Liver (tissue), 3 donors: ENCODE measurements at regions not wholly inside any gene's neighbourhood (a gene's known extent, or its start where the extent isn't known, plus 50 kb on each side); places are given as distances from the start of the nearest gene placed in this dataset.

Experiments used
- GABPA ChIP-seq, 2 donors: IDR thresholded peaks in 1 of 2; conservative IDR thresholded peaks in 1 of 2; 2 replicates each; pipeline ENCODE4 v1.6.1; 2016; ENCODE audit warnings: antibody characterized with exemption in 2 of 2, mild to moderate bottlenecking in 1 of 2, moderate library complexity in 1 of 2
- JUND ChIP-seq, 2 donors: IDR thresholded peaks; 2 replicates each; pipeline ENCODE4 v1.6.1; 2016; ENCODE audit warnings: antibody characterized with exemption in 2 of 2
- NR2F2 ChIP-seq: IDR thresholded peaks from 2 replicates; pipeline ENCODE4 v1.6.1; 2016; ENCODE audit warnings: antibody characterized with exemption
- TF ChIP-seq, protein P1 (sequence below): fragments of 150-350 bp; IDR thresholded peaks from 2 replicates; pipeline ENCODE4 v1.5.1; 2017; ENCODE audit warnings: improper control_type of control experiment, low read depth, low read length; ENCODE audit not compliant: missing input control
- TF ChIP-seq, protein P2 (sequence below): IDR thresholded peaks from 2 replicates; pipeline ENCODE4 v1.6.1; 2016; ENCODE audit warnings: antibody characterized with exemption
- TF ChIP-seq, protein P3 (sequence below): IDR thresholded peaks from 2 replicates; pipeline ENCODE4 v1.6.1; 2016; ENCODE audit warnings: antibody characterized with exemption
- TF ChIP-seq, protein P4 (sequence below): IDR thresholded peaks from 2 replicates; pipeline ENCODE4 v1.6.1; 2016; ENCODE audit warnings: antibody characterized with exemption, mild to moderate bottlenecking
- donor health status: healthy.
- donor health status: healthy.

DNA sequence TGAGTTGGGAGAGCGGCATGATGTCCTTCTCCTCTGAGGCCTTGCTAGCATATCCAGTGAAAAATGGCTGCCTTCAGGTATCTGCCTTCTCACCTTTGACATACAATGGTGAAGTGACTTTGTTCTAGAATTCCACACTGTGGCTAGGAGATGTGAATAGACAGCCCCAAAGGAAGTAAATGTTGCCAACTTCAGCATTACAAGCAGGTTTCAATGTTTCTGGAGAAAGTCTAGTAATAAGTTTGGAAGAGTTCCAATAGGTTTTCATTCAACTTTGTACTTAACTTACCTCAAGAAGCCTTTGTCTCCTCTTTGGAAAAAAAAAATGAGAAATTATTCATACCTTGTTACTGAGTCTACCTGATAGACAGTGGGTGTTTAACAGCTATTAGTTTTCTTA is 421.3 kb upstream of the MMADHC start:
- TF ChIP-seq, protein P1, sequence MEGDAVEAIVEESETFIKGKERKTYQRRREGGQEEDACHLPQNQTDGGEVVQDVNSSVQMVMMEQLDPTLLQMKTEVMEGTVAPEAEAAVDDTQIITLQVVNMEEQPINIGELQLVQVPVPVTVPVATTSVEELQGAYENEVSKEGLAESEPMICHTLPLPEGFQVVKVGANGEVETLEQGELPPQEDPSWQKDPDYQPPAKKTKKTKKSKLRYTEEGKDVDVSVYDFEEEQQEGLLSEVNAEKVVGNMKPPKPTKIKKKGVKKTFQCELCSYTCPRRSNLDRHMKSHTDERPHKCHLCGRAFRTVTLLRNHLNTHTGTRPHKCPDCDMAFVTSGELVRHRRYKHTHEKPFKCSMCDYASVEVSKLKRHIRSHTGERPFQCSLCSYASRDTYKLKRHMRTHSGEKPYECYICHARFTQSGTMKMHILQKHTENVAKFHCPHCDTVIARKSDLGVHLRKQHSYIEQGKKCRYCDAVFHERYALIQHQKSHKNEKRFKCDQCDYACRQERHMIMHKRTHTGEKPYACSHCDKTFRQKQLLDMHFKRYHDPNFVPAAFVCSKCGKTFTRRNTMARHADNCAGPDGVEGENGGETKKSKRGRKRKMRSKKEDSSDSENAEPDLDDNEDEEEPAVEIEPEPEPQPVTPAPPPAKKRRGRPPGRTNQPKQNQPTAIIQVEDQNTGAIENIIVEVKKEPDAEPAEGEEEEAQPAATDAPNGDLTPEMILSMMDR: no peak
- TF ChIP-seq GABPA (IDR thresholded peaks at IDR 0.05 in 1 of 2, conservative IDR thresholded peaks at IDR 0.05 in 1 of 2): no peak
- TF ChIP-seq JUND (IDR thresholded peaks at IDR 0.05): no peak
- TF ChIP-seq, protein P2, sequence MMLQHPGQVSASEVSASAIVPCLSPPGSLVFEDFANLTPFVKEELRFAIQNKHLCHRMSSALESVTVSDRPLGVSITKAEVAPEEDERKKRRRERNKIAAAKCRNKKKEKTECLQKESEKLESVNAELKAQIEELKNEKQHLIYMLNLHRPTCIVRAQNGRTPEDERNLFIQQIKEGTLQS: no peak
- TF ChIP-seq, protein P3, sequence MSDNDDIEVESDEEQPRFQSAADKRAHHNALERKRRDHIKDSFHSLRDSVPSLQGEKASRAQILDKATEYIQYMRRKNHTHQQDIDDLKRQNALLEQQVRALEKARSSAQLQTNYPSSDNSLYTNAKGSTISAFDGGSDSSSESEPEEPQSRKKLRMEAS: no peak
- no peak for TF ChIP-seq NR2F2
- TF ChIP-seq, protein P4, sequence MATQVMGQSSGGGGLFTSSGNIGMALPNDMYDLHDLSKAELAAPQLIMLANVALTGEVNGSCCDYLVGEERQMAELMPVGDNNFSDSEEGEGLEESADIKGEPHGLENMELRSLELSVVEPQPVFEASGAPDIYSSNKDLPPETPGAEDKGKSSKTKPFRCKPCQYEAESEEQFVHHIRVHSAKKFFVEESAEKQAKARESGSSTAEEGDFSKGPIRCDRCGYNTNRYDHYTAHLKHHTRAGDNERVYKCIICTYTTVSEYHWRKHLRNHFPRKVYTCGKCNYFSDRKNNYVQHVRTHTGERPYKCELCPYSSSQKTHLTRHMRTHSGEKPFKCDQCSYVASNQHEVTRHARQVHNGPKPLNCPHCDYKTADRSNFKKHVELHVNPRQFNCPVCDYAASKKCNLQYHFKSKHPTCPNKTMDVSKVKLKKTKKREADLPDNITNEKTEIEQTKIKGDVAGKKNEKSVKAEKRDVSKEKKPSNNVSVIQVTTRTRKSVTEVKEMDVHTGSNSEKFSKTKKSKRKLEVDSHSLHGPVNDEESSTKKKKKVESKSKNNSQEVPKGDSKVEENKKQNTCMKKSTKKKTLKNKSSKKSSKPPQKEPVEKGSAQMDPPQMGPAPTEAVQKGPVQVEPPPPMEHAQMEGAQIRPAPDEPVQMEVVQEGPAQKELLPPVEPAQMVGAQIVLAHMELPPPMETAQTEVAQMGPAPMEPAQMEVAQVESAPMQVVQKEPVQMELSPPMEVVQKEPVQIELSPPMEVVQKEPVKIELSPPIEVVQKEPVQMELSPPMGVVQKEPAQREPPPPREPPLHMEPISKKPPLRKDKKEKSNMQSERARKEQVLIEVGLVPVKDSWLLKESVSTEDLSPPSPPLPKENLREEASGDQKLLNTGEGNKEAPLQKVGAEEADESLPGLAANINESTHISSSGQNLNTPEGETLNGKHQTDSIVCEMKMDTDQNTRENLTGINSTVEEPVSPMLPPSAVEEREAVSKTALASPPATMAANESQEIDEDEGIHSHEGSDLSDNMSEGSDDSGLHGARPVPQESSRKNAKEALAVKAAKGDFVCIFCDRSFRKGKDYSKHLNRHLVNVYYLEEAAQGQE: no peak
